WTC11 (cell line): ENCODE measurements at regions not wholly inside any gene's neighbourhood (a gene's known extent, or its start where the extent isn't known, plus 50 kb on each side); places are given as distances from the start of the nearest gene placed in this dataset.

Experiments
- ATF1 ChIP-seq: sonication (generic); formaldehyde crosslinking; IDR thresholded peaks from 2 replicates; pipeline ENCODE4 v1.8.1; 2023; ENCODE audit warnings: mild to moderate bottlenecking, moderate library complexity, missing genetic modification reagents
- CDX4 ChIP-seq: fragments of 250-450 bp; sonication (Bioruptor Pico); IDR thresholded peaks from 2 replicates; pipeline ENCODE4 v1.9.0; 2021; ENCODE audit warnings: moderate library complexity, mild to moderate bottlenecking, inconsistent platforms, borderline replicate concordance
- CTCF ChIP-seq: fragments of 200-600 bp; IDR thresholded peaks from 2 replicates; pipeline ENCODE4 v1.8.0; 2022; ENCODE audit warnings: antibody characterized with exemption
- FOXJ3 ChIP-seq: sonication (generic); formaldehyde crosslinking; IDR thresholded peaks from 2 replicates; pipeline ENCODE4 v1.9.0; 2021; ENCODE audit warnings: missing genetic modification reagents, mild to moderate bottlenecking, borderline replicate concordance
- HMGXB4 ChIP-seq: sonication (generic); formaldehyde crosslinking; IDR thresholded peaks from 2 replicates; pipeline ENCODE4 v1.8.1; 2023; ENCODE audit warnings: mild to moderate bottlenecking, moderate library complexity, missing genetic modification reagents
- KAT7 ChIP-seq: sonication (generic); formaldehyde crosslinking; IDR thresholded peaks from 2 replicates; pipeline ENCODE4 v1.8.1; 2023; ENCODE audit warnings: missing genetic modification reagents, mild to moderate bottlenecking, borderline replicate concordance
- MAX ChIP-seq: sonication (generic); formaldehyde crosslinking; IDR thresholded peaks from 2 replicates; pipeline ENCODE4 v1.8.0; 2022; ENCODE audit warnings: mild to moderate bottlenecking, missing genetic modification reagents
- NFYB ChIP-seq: sonication (generic); formaldehyde crosslinking; conservative IDR thresholded peaks from 2 replicates; pipeline ENCODE4 v1.8.0; 2022; ENCODE audit warnings: low read depth, missing genetic modification reagents
- TEAD1 ChIP-seq: sonication (generic); formaldehyde crosslinking; IDR thresholded peaks from 2 replicates; pipeline ENCODE4 v1.8.0; 2022; ENCODE audit warnings: mild to moderate bottlenecking, missing genetic modification reagents
- USF2 ChIP-seq: sonication (generic); formaldehyde crosslinking; IDR thresholded peaks from 2 replicates; pipeline ENCODE4 v1.8.1; 2023; ENCODE audit warnings: mild to moderate bottlenecking, missing genetic modification reagents, moderate library complexity
- ZNF138 ChIP-seq: sonication (generic); formaldehyde crosslinking; conservative IDR thresholded peaks from 2 replicates; pipeline ENCODE4 v1.8.1; 2022; ENCODE audit warnings: mild to moderate bottlenecking, moderate library complexity, missing genetic modification reagents
- ZNF317 ChIP-seq: sonication (generic); formaldehyde crosslinking; IDR thresholded peaks from 2 replicates; pipeline ENCODE4 v1.8.1; 2023; ENCODE audit warnings: low read depth, mild to moderate bottlenecking, moderate library complexity, missing genetic modification reagents, borderline replicate concordance
- TF ChIP-seq, protein P1 (sequence below): sonication (generic); formaldehyde crosslinking; IDR thresholded peaks from 2 replicates; pipeline ENCODE4 v1.8.1; 2022; ENCODE audit warnings: low read depth, missing genetic modification reagents, borderline replicate concordance
- TF ChIP-seq, protein P2 (sequence below): sonication (generic); formaldehyde crosslinking; IDR thresholded peaks from 2 replicates; pipeline ENCODE4 v1.8.1; 2023; ENCODE audit warnings: mild to moderate bottlenecking, missing genetic modification reagents, borderline replicate concordance

DNA sequence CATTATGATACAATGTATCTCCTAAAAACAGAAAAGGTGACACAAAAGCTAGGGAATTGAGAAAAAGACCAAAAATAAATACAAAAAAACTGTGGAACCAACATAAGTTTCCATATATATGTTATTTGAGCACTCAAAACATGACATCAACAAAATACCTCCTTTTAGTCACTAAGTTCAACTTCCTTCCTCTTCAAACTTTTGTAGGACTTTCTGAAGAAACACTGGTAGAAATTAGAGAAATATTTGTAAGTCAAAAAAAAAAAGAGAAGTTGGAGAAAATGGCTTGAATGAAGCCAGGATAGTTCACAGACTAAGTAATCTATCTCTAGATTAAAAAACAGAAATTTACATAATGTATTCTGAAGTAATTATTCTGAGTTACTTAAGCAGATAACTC lies 208.4 kb upstream of the ALCAM start:
- TF ChIP-seq, protein P1, sequence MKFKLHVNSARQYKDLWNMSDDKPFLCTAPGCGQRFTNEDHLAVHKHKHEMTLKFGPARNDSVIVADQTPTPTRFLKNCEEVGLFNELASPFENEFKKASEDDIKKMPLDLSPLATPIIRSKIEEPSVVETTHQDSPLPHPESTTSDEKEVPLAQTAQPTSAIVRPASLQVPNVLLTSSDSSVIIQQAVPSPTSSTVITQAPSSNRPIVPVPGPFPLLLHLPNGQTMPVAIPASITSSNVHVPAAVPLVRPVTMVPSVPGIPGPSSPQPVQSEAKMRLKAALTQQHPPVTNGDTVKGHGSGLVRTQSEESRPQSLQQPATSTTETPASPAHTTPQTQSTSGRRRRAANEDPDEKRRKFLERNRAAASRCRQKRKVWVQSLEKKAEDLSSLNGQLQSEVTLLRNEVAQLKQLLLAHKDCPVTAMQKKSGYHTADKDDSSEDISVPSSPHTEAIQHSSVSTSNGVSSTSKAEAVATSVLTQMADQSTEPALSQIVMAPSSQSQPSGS (CRISPR knock-in tag), result no peak
- TF ChIP-seq CTCF, result no peak
- TF ChIP-seq ZNF138 (CRISPR knock-in tag), result no peak
- TF ChIP-seq USF2, result no peak
- TF ChIP-seq MAX, result no peak
- no peak for TF ChIP-seq FOXJ3 (CRISPR knock-in tag)
- no peak for TF ChIP-seq ZNF317
- no peak for TF ChIP-seq CDX4 (CRISPR knock-in tag)
- no peak for TF ChIP-seq KAT7 (CRISPR knock-in tag)
- TF ChIP-seq HMGXB4, result no peak
- TF ChIP-seq ATF1, result no peak
- TF ChIP-seq, protein P2, sequence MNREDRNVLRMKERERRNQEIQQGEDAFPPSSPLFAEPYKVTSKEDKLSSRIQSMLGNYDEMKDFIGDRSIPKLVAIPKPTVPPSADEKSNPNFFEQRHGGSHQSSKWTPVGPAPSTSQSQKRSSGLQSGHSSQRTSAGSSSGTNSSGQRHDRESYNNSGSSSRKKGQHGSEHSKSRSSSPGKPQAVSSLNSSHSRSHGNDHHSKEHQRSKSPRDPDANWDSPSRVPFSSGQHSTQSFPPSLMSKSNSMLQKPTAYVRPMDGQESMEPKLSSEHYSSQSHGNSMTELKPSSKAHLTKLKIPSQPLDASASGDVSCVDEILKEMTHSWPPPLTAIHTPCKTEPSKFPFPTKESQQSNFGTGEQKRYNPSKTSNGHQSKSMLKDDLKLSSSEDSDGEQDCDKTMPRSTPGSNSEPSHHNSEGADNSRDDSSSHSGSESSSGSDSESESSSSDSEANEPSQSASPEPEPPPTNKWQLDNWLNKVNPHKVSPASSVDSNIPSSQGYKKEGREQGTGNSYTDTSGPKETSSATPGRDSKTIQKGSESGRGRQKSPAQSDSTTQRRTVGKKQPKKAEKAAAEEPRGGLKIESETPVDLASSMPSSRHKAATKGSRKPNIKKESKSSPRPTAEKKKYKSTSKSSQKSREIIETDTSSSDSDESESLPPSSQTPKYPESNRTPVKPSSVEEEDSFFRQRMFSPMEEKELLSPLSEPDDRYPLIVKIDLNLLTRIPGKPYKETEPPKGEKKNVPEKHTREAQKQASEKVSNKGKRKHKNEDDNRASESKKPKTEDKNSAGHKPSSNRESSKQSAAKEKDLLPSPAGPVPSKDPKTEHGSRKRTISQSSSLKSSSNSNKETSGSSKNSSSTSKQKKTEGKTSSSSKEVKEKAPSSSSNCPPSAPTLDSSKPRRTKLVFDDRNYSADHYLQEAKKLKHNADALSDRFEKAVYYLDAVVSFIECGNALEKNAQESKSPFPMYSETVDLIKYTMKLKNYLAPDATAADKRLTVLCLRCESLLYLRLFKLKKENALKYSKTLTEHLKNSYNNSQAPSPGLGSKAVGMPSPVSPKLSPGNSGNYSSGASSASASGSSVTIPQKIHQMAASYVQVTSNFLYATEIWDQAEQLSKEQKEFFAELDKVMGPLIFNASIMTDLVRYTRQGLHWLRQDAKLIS (CRISPR knock-in tag), result no peak
- no peak for TF ChIP-seq NFYB (CRISPR knock-in tag)
- no peak for TF ChIP-seq TEAD1 (CRISPR knock-in tag)
